ENCODE measurements at regions not wholly inside any gene's neighbourhood (a gene's known extent, or its start where the extent isn't known, plus 50 kb on each side); places are given as distances from the start of the nearest gene placed in this dataset.

DNA sequence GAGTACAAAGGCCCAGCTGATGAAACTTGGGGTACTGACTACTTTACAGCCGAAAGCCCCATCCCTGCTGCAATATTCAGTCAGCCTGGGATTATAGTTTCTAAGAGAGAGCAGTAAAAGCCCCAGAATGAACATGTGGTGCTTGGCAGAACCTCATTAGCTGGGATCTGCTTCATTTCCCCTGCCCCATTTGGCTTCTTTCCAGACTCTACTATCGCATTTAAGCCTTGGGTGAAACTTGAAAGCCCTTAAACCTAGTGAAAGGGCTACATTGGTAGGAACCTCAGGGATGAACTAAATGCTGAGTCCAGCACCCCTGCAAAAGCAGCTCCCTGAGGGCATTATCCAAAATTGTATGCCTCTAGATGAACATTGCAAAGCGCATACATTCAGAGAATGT lies 631.1 kb downstream of the ACTL7B start:
- H3K4me3 ChIP-seq (ENCODE audit: control extremely low read depth in 1 of 5, extremely low read depth in 1 of 5, insufficient read depth in 1 of 5, low read depth in 2 of 5, low read length in 4 of 5) = no peak overlapping the region
- CTCF ChIA-PET = no interaction called here
- no peak overlapping the region for H3K9ac ChIP-seq (ENCODE audit: low read length)
- H3K9me3 Mint-ChIP-seq (ENCODE audit: insufficient read depth) = peaks cover 6% of the 10 kb centered on the region
- TF ChIP-seq, protein P1, sequence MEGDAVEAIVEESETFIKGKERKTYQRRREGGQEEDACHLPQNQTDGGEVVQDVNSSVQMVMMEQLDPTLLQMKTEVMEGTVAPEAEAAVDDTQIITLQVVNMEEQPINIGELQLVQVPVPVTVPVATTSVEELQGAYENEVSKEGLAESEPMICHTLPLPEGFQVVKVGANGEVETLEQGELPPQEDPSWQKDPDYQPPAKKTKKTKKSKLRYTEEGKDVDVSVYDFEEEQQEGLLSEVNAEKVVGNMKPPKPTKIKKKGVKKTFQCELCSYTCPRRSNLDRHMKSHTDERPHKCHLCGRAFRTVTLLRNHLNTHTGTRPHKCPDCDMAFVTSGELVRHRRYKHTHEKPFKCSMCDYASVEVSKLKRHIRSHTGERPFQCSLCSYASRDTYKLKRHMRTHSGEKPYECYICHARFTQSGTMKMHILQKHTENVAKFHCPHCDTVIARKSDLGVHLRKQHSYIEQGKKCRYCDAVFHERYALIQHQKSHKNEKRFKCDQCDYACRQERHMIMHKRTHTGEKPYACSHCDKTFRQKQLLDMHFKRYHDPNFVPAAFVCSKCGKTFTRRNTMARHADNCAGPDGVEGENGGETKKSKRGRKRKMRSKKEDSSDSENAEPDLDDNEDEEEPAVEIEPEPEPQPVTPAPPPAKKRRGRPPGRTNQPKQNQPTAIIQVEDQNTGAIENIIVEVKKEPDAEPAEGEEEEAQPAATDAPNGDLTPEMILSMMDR (IDR thresholded peaks at IDR 0.05) = no peak
- no peak for TF ChIP-seq EZH2 (IDR thresholded peaks at IDR 0.05; ENCODE audit: borderline replicate concordance, insufficient read depth, low read depth, low read length, poor library complexity, severe bottlenecking)
- no peaks in the 10 kb centered on the region for H3K4me1 ChIP-seq (ENCODE audit: control insufficient read depth in 2 of 2, insufficient read depth in 2 of 2, low read length in 2 of 2)
- no peaks in the 10 kb centered on the region for H4K20me1 ChIP-seq (ENCODE audit: control insufficient read depth, insufficient read depth, low read length, poor library complexity, severe bottlenecking)
- H3K4me2 ChIP-seq (replicated peaks; ENCODE audit: low read depth, low read length, poor library complexity, severe bottlenecking) = no peak overlapping the region
- WGBS (ENCODE audit: insufficient coverage) = 92% methylated on average over 3 of the region's 3 CpGs
- H3K27ac Mint-ChIP-seq = no peak overlapping the region
- intact Hi-C loops (cut with micrococcal nuclease) = no loop called here
- H3K27me3 Mint-ChIP-seq = peaks cover 7% of the 10 kb centered on the region
- DNase-seq = no peak
- H3K27ac ChIP-seq (ENCODE audit: low read length in 2 of 2) = no peak overlapping the region
- H3K36me3 ChIP-seq (replicated peaks in 1 of 2; ENCODE audit: control extremely low read depth in 1 of 2, control insufficient read depth in 1 of 2, extremely low read depth in 1 of 2, insufficient read depth in 2 of 2, low read length in 1 of 2) = no peaks in the 10 kb centered on the region
- no peaks in the 10 kb centered on the region for H3K9me3 ChIP-seq (ENCODE audit: control extremely low read depth in 1 of 3, control insufficient read depth in 2 of 3, insufficient read depth in 1 of 3, low read length in 2 of 3)
- POLR2A ChIA-PET = no interaction called here
- no peaks in the 10 kb centered on the region for H3K27me3 ChIP-seq (replicated peaks in 1 of 4; ENCODE audit: control extremely low read depth in 1 of 4, control insufficient read depth in 3 of 4, insufficient read depth in 4 of 4, low read length in 3 of 4)
- H3K4me3 Mint-ChIP-seq = no peak overlapping the region
- no peaks in the 10 kb centered on the region for H3K4me1 Mint-ChIP-seq
- no peak for ATAC-seq (ENCODE audit: low read depth)
- H3K79me2 ChIP-seq (ENCODE audit: control insufficient read depth, insufficient read depth, low read length) = no peaks in the 10 kb centered on the region
- no peak overlapping the region for H2AFZ ChIP-seq (ENCODE audit: insufficient read depth, low read depth, low read length, poor library complexity, severe bottlenecking)

DNA sequence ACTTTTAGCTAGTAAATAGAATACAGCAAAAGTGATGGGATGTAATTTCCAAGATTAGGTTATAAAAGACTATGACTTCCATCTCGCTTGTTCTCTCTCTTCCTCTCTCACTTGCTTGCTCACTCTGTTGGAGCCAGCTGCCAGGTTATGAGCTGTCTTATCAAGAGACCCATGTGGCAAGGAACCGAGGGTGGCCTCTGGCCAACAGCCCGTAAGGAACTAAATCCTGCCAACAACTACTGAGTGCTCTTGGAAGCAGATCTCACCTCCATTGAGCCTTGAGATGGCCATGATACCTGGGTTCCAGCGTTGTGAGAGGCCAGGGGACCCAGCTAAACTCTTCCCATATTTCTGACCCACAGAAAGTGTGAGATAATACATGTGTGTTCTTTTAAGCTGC lies 636.1 kb downstream of the ACTL7B start:
- no peak overlapping the region for H2AFZ ChIP-seq (ENCODE audit: insufficient read depth, low read depth, low read length, poor library complexity, severe bottlenecking)
- H3K36me3 ChIP-seq (replicated peaks in 1 of 2; ENCODE audit: control extremely low read depth in 1 of 2, control insufficient read depth in 1 of 2, extremely low read depth in 1 of 2, insufficient read depth in 2 of 2, low read length in 1 of 2) = no peaks in the 10 kb centered on the region
- intact Hi-C loops (cut with micrococcal nuclease) = no loop called here
- no peaks in the 10 kb centered on the region for H3K4me1 Mint-ChIP-seq
- no peak overlapping the region for H3K27ac ChIP-seq (ENCODE audit: low read length in 2 of 2)
- TF ChIP-seq, protein P1 (IDR thresholded peaks at IDR 0.05) = no peak
- no peak for TF ChIP-seq EZH2 (IDR thresholded peaks at IDR 0.05; ENCODE audit: borderline replicate concordance, insufficient read depth, low read depth, low read length, poor library complexity, severe bottlenecking)
- WGBS (ENCODE audit: insufficient coverage) = 66% methylated on average over 3 of the region's 4 CpGs
- no peak overlapping the region for H3K4me2 ChIP-seq (replicated peaks; ENCODE audit: low read depth, low read length, poor library complexity, severe bottlenecking)
- peaks cover 2% of the 10 kb centered on the region for H3K9me3 Mint-ChIP-seq (ENCODE audit: insufficient read depth)
- no peak overlapping the region for H3K27ac Mint-ChIP-seq
- DNase-seq (no peak), ATAC-seq (ENCODE audit: low read depth) (no peak)
- no peak overlapping the region for H3K9ac ChIP-seq (ENCODE audit: low read length)
- H3K27me3 ChIP-seq (replicated peaks in 1 of 4; ENCODE audit: control extremely low read depth in 1 of 4, control insufficient read depth in 3 of 4, insufficient read depth in 4 of 4, low read length in 3 of 4) = no peaks in the 10 kb centered on the region
- H3K79me2 ChIP-seq (ENCODE audit: control insufficient read depth, insufficient read depth, low read length) = no peaks in the 10 kb centered on the region
- POLR2A ChIA-PET = no interaction called here
- no peak overlapping the region for H3K4me3 Mint-ChIP-seq
- no peaks in the 10 kb centered on the region for H3K4me1 ChIP-seq (ENCODE audit: control insufficient read depth in 2 of 2, insufficient read depth in 2 of 2, low read length in 2 of 2)
- H4K20me1 ChIP-seq (ENCODE audit: control insufficient read depth, insufficient read depth, low read length, poor library complexity, severe bottlenecking) = no peaks in the 10 kb centered on the region
- CTCF ChIA-PET = no interaction called here
- H3K9me3 ChIP-seq (ENCODE audit: control extremely low read depth in 1 of 3, control insufficient read depth in 2 of 3, insufficient read depth in 1 of 3, low read length in 2 of 3) = peaks cover 0 to 2% (median 0%) of the 10 kb centered on the region in 3 donors
- H3K27me3 Mint-ChIP-seq = peaks cover 14% of the 10 kb centered on the region
- H3K4me3 ChIP-seq (ENCODE audit: control extremely low read depth in 1 of 5, extremely low read depth in 1 of 5, insufficient read depth in 1 of 5, low read depth in 2 of 5, low read length in 4 of 5) = no peak overlapping the region

Data from B cell (primary cell).